Neural crest cell (in vitro differentiated cells): ENCODE measurements at regions not wholly inside any gene's neighbourhood (a gene's known extent, or its start where the extent isn't known, plus 50 kb on each side); places are given as distances from the start of the nearest gene placed in this dataset.
"Not testable (repeated sequence)": the region's sequence is repeated elsewhere in the genome, so short reads cannot be mapped to it uniquely, and the experiment has no call there.

Source experiments
- DNase-seq: peaks from one replicate; pipeline ENCODE4 v3.0.0; 2021; ENCODE audit warnings: low read depth, mixed read lengths, low spot score
- H3K27ac Mint-ChIP-seq: one replicate; pipeline ENCODE4 v1.8.0; 2021; ENCODE audit warnings: mild to moderate bottlenecking, mixed read lengths; ENCODE audit not compliant: unreplicated experiment
- H3K27me3 Mint-ChIP-seq: 2 replicates; pipeline ENCODE4 v1.8.0; 2021; ENCODE audit warnings: low read depth, mild to moderate bottlenecking, mixed read lengths
- H3K36me3 Mint-ChIP-seq: 2 replicates; pipeline ENCODE4 v1.8.0; 2021; ENCODE audit warnings: low read depth, mild to moderate bottlenecking, mixed read lengths
- H3K4me1 Mint-ChIP-seq: 2 replicates; pipeline ENCODE4 v1.8.0; 2021; ENCODE audit warnings: mixed read lengths
- H3K4me3 Mint-ChIP-seq: one replicate; pipeline ENCODE4 v1.8.0; 2021; ENCODE audit warnings: mild to moderate bottlenecking, mixed read lengths
- H3K9me3 Mint-ChIP-seq: 2 replicates; pipeline ENCODE4 v1.8.0; 2021; ENCODE audit warnings: mixed read lengths
- CTCF ChIP-seq: fragments of 200-600 bp; sonication (generic); conservative IDR thresholded peaks from 2 replicates; pipeline ENCODE4 v1.5.0; 2021; ENCODE audit warnings: antibody characterized with exemption, mild to moderate bottlenecking

- peaks cover 36% of the 10 kb centered on the region for H3K4me1 Mint-ChIP-seq
- no peaks in the 10 kb centered on the region for H3K36me3 Mint-ChIP-seq
- no peaks in the 10 kb centered on the region for H3K9me3 Mint-ChIP-seq
- no peak for TF ChIP-seq CTCF
- no peaks in the 10 kb centered on the region for H3K27me3 Mint-ChIP-seq
- H3K27ac Mint-ChIP-seq, result no peak overlapping the region
- DNase-seq, result no peak
- no peak overlapping the region for H3K4me3 Mint-ChIP-seq
These were observed 193.2 kb downstream of the NDUFA10 start for GRCh38 chr2:239831861-239832489.

- Mint-ChIP-seq H3K27ac (peak overlapping the region; percentile 69), H3K4me1 (peaks cover 36% of the 10 kb centered on the region), H3K36me3 (no peaks in the 10 kb centered on the region), H3K9me3 (no peaks in the 10 kb centered on the region), H3K27me3 (no peaks in the 10 kb centered on the region), H3K4me3 (peak overlapping the region; percentile 44)
- no peak for TF ChIP-seq CTCF
- peak; percentile 18 for DNase-seq
These were observed 194.0 kb downstream of the NDUFA10 start for GRCh38 chr2:239831001-239831731.

- Mint-ChIP-seq H3K9me3 (no peaks in the 10 kb centered on the region), H3K36me3 (no peaks in the 10 kb centered on the region), H3K27me3 (no peaks in the 10 kb centered on the region), H3K4me3 (no peak overlapping the region), H3K4me1 (peaks cover 36% of the 10 kb centered on the region), H3K27ac (peak overlapping the region; percentile 78)
- no peak for TF ChIP-seq CTCF
- DNase-seq, result no peak
These were observed 194.8 kb downstream of the NDUFA10 start for GRCh38 chr2:239830121-239831000.

- Mint-ChIP-seq H3K27me3 (no peaks in the 10 kb centered on the region), H3K9me3 (peaks cover under 1% of the 10 kb centered on the region), H3K4me1 (peaks cover 40% of the 10 kb centered on the region), H3K36me3 (no peaks in the 10 kb centered on the region), H3K4me3 (no peak overlapping the region), H3K27ac (no peak overlapping the region)
- no peak for TF ChIP-seq CTCF
- DNase-seq, result no peak
These were observed 195.8 kb downstream of the NDUFA10 start for GRCh38 chr2:239829326-239829725.

- not testable (repeated sequence) for H3K27ac Mint-ChIP-seq, H3K9me3 Mint-ChIP-seq, H3K36me3 Mint-ChIP-seq, H3K27me3 Mint-ChIP-seq, H3K4me3 Mint-ChIP-seq, DNase-seq
- H3K4me1 Mint-ChIP-seq, result peaks cover 43% of the 10 kb centered on the region
These were observed 196.2 kb downstream of the NDUFA10 start for GRCh38 chr2:239828973-239829275.
